Prostate gland (tissue), 2 donors: ENCODE measurements at regions not wholly inside any gene's neighbourhood (a gene's known extent, or its start where the extent isn't known, plus 50 kb on each side); places are given as distances from the start of the nearest gene placed in this dataset.

Source experiments
- DNase-seq: peaks from one replicate; pipeline ENCODE4 v3.0.0-alpha.2; 2019; ENCODE audit warnings: low spot score
- H3K27ac ChIP-seq, 2 donors: fragments of 200-600 bp; sonication (generic); 2 replicates each; pipeline ENCODE4 v1.5.1; 2017 to 2019
- H3K27me3 ChIP-seq: fragments of 200-600 bp; sonication (generic); replicated peaks from 2 replicates; pipeline ENCODE4 v1.5.1; 2019; ENCODE audit not compliant: insufficient read depth
- H3K36me3 ChIP-seq, 2 donors: fragments of 200-600 bp; sonication (generic); 1 replicate in 1 of 2; 2 replicates in 1 of 2; pipeline versions ENCODE4 v1.5.1 to v1.8.1; 2017 to 2019
- H3K4me1 ChIP-seq: fragments of 200-600 bp; sonication (generic); replicated peaks from 2 replicates; pipeline ENCODE4 v1.5.1; 2019
- H3K4me3 ChIP-seq, 2 donors: fragments of 200-600 bp; sonication (generic); 2 replicates each; pipeline ENCODE4 v1.5.1; 2017 to 2019
- H3K9me3 ChIP-seq: fragments of 200-600 bp; sonication (generic); 2 replicates; pipeline ENCODE4 v1.5.1; 2017
- POLR2A ChIP-seq: fragments of 450-650 bp; IDR thresholded peaks from one replicate; pipeline ENCODE4 v1.6.1; 2016; ENCODE audit warnings: antibody characterized with exemption, mild to moderate bottlenecking
- POLR2AphosphoS5 ChIP-seq: sonication (generic); formaldehyde crosslinking; IDR thresholded peaks from one replicate; pipeline ENCODE4 v1.6.1; 2017; ENCODE audit warnings: antibody characterized with exemption
- WGBS: methylation state at CpG from one replicate; pipeline ENCODE4 v1.1.5; 2018; 5-methylcytosine and 5-hydroxymethylcytosine counted together
- intact Hi-C: fragments of 100-400 bp; cut with DNase I; formaldehyde crosslinking; loops from one replicate; pipeline ENCODE4 v1.14.2; 2022
- TF ChIP-seq, protein P1 (sequence below), 4 experiments: fragments of 200-600 bp in 2 of 4; fragments of 450-650 bp in 2 of 4; sonication (generic) in 2 of 4; IDR thresholded peaks; 1 replicate in 3 of 4; 2 replicates in 1 of 4; pipeline ENCODE4 v1.5.1; 2016 to 2019; ENCODE audit warnings: antibody characterized with exemption in 4 of 4, mild to moderate bottlenecking in 2 of 4, moderate library complexity in 2 of 4

DNA sequence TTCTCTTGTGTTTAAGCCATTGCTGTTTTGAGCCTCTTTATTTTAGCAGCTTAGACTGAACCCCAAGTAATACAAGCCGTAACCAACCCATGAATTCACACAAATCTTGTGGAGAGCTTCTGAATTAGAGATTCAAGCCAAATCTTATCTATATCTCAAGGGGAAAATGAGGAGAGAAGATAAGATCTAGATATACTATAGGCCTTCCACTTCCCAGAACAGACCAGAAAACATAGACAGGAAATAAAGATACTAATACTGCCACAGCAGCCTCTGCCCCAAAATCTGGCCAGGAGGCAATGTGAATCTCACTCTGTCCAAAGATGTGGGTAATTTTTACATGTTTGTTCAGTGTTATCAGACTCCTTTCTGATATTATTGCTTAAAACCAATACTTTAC is 307.2 kb downstream of the PTEN start:
- Histone ChIP-seq H3K9me3 (no peaks in the 10 kb centered on the region), H3K36me3 (no peaks in the 10 kb centered on the region), H3K4me1 (no peaks in the 10 kb centered on the region), H3K27me3 (no peaks in the 10 kb centered on the region), H3K27ac (no peak overlapping the region), H3K4me3 (no peak overlapping the region)
- 100% methylated on average over 1 of the region's 1 CpG for WGBS
- no peak for DNase-seq
- intact Hi-C loops = no loop called here
- TF ChIP-seq POLR2A = no peak
- TF ChIP-seq, protein P1, sequence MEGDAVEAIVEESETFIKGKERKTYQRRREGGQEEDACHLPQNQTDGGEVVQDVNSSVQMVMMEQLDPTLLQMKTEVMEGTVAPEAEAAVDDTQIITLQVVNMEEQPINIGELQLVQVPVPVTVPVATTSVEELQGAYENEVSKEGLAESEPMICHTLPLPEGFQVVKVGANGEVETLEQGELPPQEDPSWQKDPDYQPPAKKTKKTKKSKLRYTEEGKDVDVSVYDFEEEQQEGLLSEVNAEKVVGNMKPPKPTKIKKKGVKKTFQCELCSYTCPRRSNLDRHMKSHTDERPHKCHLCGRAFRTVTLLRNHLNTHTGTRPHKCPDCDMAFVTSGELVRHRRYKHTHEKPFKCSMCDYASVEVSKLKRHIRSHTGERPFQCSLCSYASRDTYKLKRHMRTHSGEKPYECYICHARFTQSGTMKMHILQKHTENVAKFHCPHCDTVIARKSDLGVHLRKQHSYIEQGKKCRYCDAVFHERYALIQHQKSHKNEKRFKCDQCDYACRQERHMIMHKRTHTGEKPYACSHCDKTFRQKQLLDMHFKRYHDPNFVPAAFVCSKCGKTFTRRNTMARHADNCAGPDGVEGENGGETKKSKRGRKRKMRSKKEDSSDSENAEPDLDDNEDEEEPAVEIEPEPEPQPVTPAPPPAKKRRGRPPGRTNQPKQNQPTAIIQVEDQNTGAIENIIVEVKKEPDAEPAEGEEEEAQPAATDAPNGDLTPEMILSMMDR (IDR thresholded peaks at IDR 0.05) = no peak
- no peak for TF ChIP-seq POLR2AphosphoS5

GRCh38 chr10:88172159-88172558 is 308.7 kb downstream of the PTEN start:
- Histone ChIP-seq H3K4me3 (no peak overlapping the region), H3K9me3 (no peaks in the 10 kb centered on the region), H3K4me1 (no peaks in the 10 kb centered on the region), H3K36me3 (no peaks in the 10 kb centered on the region), H3K27me3 (no peaks in the 10 kb centered on the region), H3K27ac (no peak overlapping the region)
- no peak for DNase-seq
- intact Hi-C loops = no loop called here
- no peak for TF ChIP-seq POLR2A
- TF ChIP-seq POLR2AphosphoS5 = no peak
- TF ChIP-seq, protein P1 (IDR thresholded peaks at IDR 0.05) = no peak
- 75% methylated on average over 1 of the region's 1 CpG for WGBS

- H3K4me1 ChIP-seq = no peaks in the 10 kb centered on the region
- no peak overlapping the region for H3K27ac ChIP-seq
- no peaks in the 10 kb centered on the region for H3K36me3 ChIP-seq
- H3K9me3 ChIP-seq = no peaks in the 10 kb centered on the region
- H3K4me3 ChIP-seq = no peak overlapping the region
- intact Hi-C loops = no loop called here
- no peak for DNase-seq
- WGBS = 92% methylated on average over 5 of the region's 5 CpGs
- TF ChIP-seq, protein P1 (IDR thresholded peaks at IDR 0.05) = no peak
- TF ChIP-seq POLR2AphosphoS5 (no peak), POLR2A (no peak)
- H3K27me3 ChIP-seq = no peaks in the 10 kb centered on the region
Measured at GRCh38 chr10:88174391-88174790, 311.0 kb downstream of the PTEN start.

DNA sequence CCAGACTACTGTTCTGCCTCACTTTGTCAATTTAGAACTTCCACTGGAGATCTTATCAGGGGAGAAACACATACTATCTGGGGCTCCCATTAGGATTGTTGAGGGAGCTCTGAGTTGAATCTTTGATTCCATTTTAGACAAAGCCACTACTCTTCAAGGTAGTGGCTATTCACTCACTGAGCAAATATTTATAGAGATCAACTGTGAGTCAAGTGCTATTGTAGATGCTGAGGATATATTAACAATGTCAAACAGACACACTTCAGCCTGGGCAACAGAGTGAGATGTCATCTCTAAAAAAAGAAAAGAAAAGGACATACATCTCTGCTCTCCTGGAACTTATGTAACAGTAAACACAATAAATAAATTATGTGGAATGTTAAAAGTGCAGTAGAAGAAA is 315.3 kb downstream of the PTEN start:
- Histone ChIP-seq H3K36me3 (no peaks in the 10 kb centered on the region), H3K4me3 (no peak overlapping the region), H3K9me3 (no peaks in the 10 kb centered on the region), H3K27me3 (no peaks in the 10 kb centered on the region), H3K4me1 (no peaks in the 10 kb centered on the region), H3K27ac (no peak overlapping the region)
- intact Hi-C loops = no loop called here
- TF ChIP-seq POLR2A = no peak
- TF ChIP-seq POLR2AphosphoS5 = no peak
- TF ChIP-seq, protein P1 (IDR thresholded peaks at IDR 0.05) = no peak
- no peak for DNase-seq

DNA sequence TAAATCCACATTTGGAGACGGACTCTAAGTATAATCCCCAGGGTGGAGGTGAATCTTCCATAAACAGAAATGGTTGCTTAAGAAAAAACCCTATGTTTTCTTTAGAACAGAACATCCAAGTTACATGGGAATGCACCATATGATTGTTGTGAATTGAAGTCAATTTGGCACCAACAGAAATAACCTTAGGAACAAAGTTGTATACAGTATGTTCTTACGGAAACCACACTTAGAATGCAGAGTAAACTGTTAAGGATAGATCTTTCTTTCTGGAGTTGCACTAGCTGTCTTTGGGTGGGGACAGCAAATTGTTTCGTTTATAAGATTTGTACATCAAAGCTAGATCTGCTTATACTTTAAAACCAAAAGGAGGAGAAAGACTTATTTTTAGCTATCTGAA is 316.4 kb downstream of the PTEN start:
- 93% methylated on average over 3 of the region's 3 CpGs for WGBS
- no peaks in the 10 kb centered on the region for H3K4me1 ChIP-seq
- no peak for DNase-seq
- no peak overlapping the region for H3K27ac ChIP-seq
- H3K9me3 ChIP-seq = no peaks in the 10 kb centered on the region
- no peak overlapping the region for H3K4me3 ChIP-seq
- no peaks in the 10 kb centered on the region for H3K27me3 ChIP-seq
- H3K36me3 ChIP-seq = no peaks in the 10 kb centered on the region
- TF ChIP-seq POLR2A = no peak
- TF ChIP-seq POLR2AphosphoS5 = no peak
- TF ChIP-seq, protein P1 (IDR thresholded peaks at IDR 0.05) = no peak
- intact Hi-C loops = no loop called here
